KMS-11 (cell line): ENCODE measurements at regions not wholly inside any gene's neighbourhood (a gene's known extent, or its start where the extent isn't known, plus 50 kb on each side); places are given as distances from the start of the nearest gene placed in this dataset.

Experiments used
- H2AFZ ChIP-seq: fragments of 200-600 bp; sonication (generic); 2 replicates; pipeline ENCODE4 v1.6.1; 2016; ENCODE audit warnings: antibody characterized with exemption, mixed run types, low read depth
- H3K27ac ChIP-seq: fragments of 200-600 bp; sonication (generic); 2 replicates; pipeline ENCODE4 v1.6.1; 2016; ENCODE audit warnings: mild to moderate bottlenecking, mixed run types
- H3K27me3 ChIP-seq: fragments of 200-600 bp; sonication (generic); 2 replicates; pipeline ENCODE4 v1.6.1; 2017; ENCODE audit warnings: mild to moderate bottlenecking, low read depth, mixed run types, moderate library complexity; ENCODE audit not compliant: insufficient read depth
- H3K36me3 ChIP-seq: fragments of 200-600 bp; sonication (generic); 2 replicates; pipeline ENCODE4 v1.6.1; 2017; ENCODE audit warnings: mild to moderate bottlenecking, mixed run types; ENCODE audit not compliant: insufficient read depth
- H3K4me1 ChIP-seq: fragments of 200-600 bp; sonication (generic); 2 replicates; pipeline ENCODE4 v1.6.1; 2016; ENCODE audit warnings: mild to moderate bottlenecking, low read depth, mixed run types; ENCODE audit not compliant: poor library complexity, severe bottlenecking
- H3K4me2 ChIP-seq: fragments of 200-600 bp; sonication (generic); 2 replicates; pipeline ENCODE4 v1.7.0; 2016; ENCODE audit warnings: mild to moderate bottlenecking, mixed run types
- H3K4me3 ChIP-seq: fragments of 200-600 bp; sonication (generic); IDR thresholded peaks from 2 replicates; pipeline ENCODE4 v1.6.1; 2017; ENCODE audit warnings: low read depth, low read length, mixed read lengths; ENCODE audit not compliant: insufficient read depth
- H3K79me2 ChIP-seq: fragments of 200-600 bp; sonication (generic); 2 replicates; pipeline ENCODE4 v1.6.1; 2016; ENCODE audit warnings: low read depth, mixed run types; ENCODE audit not compliant: insufficient read depth
- H3K9ac ChIP-seq: fragments of 200-600 bp; sonication (generic); 2 replicates; pipeline ENCODE4 v1.6.1; 2016; ENCODE audit warnings: mild to moderate bottlenecking, mixed run types
- H4K20me1 ChIP-seq: fragments of 200-600 bp; sonication (generic); 2 replicates; pipeline ENCODE4 v1.6.1; 2016; ENCODE audit warnings: mild to moderate bottlenecking, mixed run types; ENCODE audit not compliant: insufficient read depth
- TF ChIP-seq, protein P1 (sequence below): fragments of 200-600 bp; sonication (generic); conservative IDR thresholded peaks from 2 replicates; pipeline ENCODE4 v1.6.1; 2017; ENCODE audit warnings: low read depth, mild to moderate bottlenecking, antibody characterized with exemption, low read length, moderate library complexity, mixed read lengths

DNA sequence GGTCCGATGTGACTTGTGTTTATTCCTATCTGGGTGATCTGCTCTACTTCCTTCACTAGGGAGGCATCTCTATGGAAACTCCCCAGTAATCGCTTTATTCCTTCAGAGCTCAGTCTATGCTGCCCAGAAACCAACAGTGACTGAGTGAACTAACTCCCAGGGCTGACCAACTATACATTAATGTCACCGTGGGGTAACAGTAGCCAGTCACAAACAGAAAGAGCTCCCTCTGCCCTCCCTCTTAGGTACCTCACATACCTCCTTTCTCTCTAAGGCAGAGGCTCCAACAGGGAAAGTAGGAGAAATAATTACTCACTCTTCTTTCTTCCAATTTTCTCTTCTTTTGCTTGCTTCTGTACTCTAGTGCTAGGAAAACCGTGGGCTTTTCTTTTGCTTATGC lies 855.0 kb downstream of the REEP3 start:
- no peak overlapping the region for H3K4me3 ChIP-seq
- no peaks in the 10 kb centered on the region for H3K27me3 ChIP-seq
- no peak overlapping the region for H3K4me2 ChIP-seq
- H4K20me1 ChIP-seq = no peaks in the 10 kb centered on the region
- no peak overlapping the region for H2AFZ ChIP-seq
- H3K9ac ChIP-seq = no peak overlapping the region
- no peaks in the 10 kb centered on the region for H3K79me2 ChIP-seq
- TF ChIP-seq, protein P1, sequence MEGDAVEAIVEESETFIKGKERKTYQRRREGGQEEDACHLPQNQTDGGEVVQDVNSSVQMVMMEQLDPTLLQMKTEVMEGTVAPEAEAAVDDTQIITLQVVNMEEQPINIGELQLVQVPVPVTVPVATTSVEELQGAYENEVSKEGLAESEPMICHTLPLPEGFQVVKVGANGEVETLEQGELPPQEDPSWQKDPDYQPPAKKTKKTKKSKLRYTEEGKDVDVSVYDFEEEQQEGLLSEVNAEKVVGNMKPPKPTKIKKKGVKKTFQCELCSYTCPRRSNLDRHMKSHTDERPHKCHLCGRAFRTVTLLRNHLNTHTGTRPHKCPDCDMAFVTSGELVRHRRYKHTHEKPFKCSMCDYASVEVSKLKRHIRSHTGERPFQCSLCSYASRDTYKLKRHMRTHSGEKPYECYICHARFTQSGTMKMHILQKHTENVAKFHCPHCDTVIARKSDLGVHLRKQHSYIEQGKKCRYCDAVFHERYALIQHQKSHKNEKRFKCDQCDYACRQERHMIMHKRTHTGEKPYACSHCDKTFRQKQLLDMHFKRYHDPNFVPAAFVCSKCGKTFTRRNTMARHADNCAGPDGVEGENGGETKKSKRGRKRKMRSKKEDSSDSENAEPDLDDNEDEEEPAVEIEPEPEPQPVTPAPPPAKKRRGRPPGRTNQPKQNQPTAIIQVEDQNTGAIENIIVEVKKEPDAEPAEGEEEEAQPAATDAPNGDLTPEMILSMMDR = no peak
- no peaks in the 10 kb centered on the region for H3K36me3 ChIP-seq
- no peaks in the 10 kb centered on the region for H3K4me1 ChIP-seq
- H3K27ac ChIP-seq = no peak overlapping the region

DNA sequence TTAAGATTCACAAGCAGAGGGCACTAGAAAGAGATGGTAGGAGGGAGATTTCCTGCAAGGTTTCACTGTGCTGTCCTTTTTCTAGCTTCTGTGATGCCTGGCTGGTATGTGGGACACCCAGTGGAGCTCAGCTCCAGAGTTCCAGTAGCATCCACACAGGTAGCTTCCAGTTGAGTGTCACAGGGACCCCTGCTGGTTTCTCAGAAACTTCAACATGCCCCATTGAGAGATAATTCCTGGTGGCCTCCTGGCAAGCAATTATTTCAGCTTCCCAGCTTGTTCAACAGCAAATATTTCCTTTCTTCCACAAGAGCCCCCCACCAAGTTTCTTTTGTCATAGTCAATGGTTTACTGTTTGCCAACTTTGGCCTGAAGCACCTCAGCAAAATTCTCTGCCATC lies 858.7 kb downstream of the REEP3 start:
- Histone ChIP-seq H3K4me2 (no peak overlapping the region), H3K36me3 (no peaks in the 10 kb centered on the region), H4K20me1 (no peaks in the 10 kb centered on the region), H3K27ac (no peak overlapping the region), H3K79me2 (no peaks in the 10 kb centered on the region), H3K4me1 (no peaks in the 10 kb centered on the region), H2AFZ (no peak overlapping the region), H3K4me3 (no peak overlapping the region), H3K27me3 (no peaks in the 10 kb centered on the region), H3K9ac (no peak overlapping the region)
- TF ChIP-seq, protein P1 = no peak

DNA sequence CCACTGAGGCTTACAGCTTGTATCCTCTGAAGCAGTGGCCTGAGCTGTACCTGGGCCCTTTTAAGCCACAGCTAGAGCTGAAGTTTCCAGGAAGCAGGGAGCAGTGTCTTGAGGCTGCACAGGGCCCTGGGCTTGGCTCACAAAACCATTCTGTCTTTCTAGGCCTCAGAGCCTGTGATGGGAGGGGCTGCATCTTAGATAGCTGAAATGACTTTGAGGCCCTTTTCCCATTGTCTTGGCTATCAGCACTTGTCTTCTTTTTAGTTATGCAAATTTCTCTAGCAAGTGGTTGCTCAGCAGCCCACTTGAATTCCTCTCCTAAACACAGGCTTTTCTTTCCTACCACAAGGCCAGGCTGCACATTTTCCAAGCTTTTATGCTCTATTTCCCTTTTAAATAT lies 864.2 kb downstream of the REEP3 start:
- Histone ChIP-seq H3K9ac (no peak overlapping the region), H4K20me1 (no peaks in the 10 kb centered on the region), H3K36me3 (no peaks in the 10 kb centered on the region), H3K27me3 (no peaks in the 10 kb centered on the region), H2AFZ (no peak overlapping the region), H3K4me2 (no peak overlapping the region), H3K27ac (no peak overlapping the region), H3K4me3 (no peak overlapping the region), H3K4me1 (no peaks in the 10 kb centered on the region), H3K79me2 (no peaks in the 10 kb centered on the region)
- TF ChIP-seq, protein P1 = no peak

DNA sequence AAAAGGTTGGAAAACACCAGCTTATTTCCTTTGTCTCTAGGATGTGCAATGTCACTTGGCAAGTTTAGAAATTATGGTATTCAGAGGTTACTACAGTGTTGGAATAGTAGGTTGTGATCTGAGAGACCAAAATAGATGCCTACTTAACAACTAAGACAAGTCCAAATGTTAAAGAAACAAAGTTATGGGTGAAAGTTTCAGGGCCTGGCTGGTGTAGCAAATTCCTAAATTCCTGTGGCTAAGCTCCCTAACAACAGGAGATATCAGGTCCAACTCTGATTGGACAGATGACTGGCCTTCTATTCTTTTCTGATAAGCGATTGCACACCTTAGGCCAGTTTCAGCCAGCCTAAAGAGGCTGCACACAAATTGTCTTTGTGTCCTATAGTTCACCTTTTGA lies 873.5 kb downstream of the REEP3 start:
- H3K4me2 ChIP-seq = no peak overlapping the region
- TF ChIP-seq, protein P1 = no peak
- no peak overlapping the region for H3K4me3 ChIP-seq
- no peaks in the 10 kb centered on the region for H3K36me3 ChIP-seq
- H4K20me1 ChIP-seq = no peaks in the 10 kb centered on the region
- H3K27me3 ChIP-seq = no peaks in the 10 kb centered on the region
- no peaks in the 10 kb centered on the region for H3K79me2 ChIP-seq
- no peak overlapping the region for H2AFZ ChIP-seq
- H3K27ac ChIP-seq = no peak overlapping the region
- H3K9ac ChIP-seq = no peak overlapping the region
- no peaks in the 10 kb centered on the region for H3K4me1 ChIP-seq
